Endometrial microvascular endothelial cells (primary cell): ENCODE measurements at regions not wholly inside any gene's neighbourhood (a gene's known extent, or its start where the extent isn't known, plus 50 kb on each side); places are given as distances from the start of the nearest gene placed in this dataset.

Experiments
- in situ Hi-C: cut with HindIII; loops from 2 replicates; pipeline ENCODE4 v1.10.0; 2017; ENCODE audit warnings: low sequenced_read_pairs, low pct_unique_long_range_greater_than_20kb; ENCODE audit errors: inconsistent ontology term

DNA sequence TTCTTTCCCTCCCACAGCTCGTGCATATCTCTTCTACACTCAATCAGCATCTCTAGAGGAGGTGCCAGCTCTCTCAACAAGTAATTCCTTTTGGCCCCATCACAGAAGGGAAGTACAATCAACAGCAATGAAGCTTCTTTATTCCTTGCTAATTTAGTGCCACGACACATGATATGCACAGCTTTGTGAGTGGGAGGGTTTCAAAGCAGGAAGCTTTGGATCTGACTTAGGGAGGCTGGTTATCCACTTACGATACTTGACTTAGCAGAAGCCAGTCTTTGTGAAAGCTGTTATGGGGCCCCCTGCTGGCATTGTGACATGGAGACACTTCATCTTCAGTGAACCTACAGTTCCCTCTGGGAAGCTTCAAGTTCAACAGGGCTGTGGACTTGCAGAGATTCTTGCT lies 81.0 kb downstream of the TMEM100 start:
- in situ Hi-C loops, result no loop called here

GRCh38 chr17:55639096-55639495 lies 83.6 kb downstream of the TMEM100 start:
- in situ Hi-C loops, result no loop called here

GRCh38 chr17:55635253-55635914 lies 87.3 kb downstream of the TMEM100 start:
- in situ Hi-C loops, result no loop called here

GRCh38 chr17:55634702-55635101 lies 88.0 kb downstream of the TMEM100 start:
- in situ Hi-C loops, result no loop called here

GRCh38 chr17:55632893-55633292 lies 89.8 kb downstream of the TMEM100 start:
- in situ Hi-C loops, result no loop called here

GRCh38 chr17:55632236-55632635 lies 90.4 kb downstream of the TMEM100 start:
- in situ Hi-C loops, result no loop called here

DNA sequence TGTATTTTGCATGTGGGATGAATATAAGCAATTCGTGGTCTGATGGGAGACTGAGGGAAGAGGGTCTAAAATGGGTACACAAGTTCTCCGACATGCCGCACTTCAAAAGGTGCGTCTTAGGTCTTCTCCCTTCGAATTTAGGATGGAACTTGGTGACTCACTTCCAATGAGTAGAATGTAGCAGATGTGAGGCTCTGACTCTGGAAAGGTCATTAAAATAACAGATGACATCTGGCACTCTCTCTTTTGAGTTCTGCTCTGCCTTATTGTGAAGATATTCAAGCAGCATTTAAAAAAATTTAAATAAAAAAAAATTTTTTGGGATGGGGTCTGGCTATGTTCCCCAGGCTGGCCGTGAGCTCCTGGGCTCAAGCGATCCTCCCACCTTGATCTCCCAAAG lies 92.7 kb downstream of the TMEM100 start:
- in situ Hi-C loops, result no loop called here

GRCh38 chr17:55625521-55625920 lies 97.1 kb downstream of the TMEM100 start:
- in situ Hi-C loops, result no loop called here

- in situ Hi-C loops, result no loop called here
These were observed 97.8 kb downstream of the TMEM100 start for GRCh38 chr17:55624772-55625433.

GRCh38 chr17:55622547-55622946 lies 100.1 kb downstream of the TMEM100 start:
- in situ Hi-C loops, result no loop called here

DNA sequence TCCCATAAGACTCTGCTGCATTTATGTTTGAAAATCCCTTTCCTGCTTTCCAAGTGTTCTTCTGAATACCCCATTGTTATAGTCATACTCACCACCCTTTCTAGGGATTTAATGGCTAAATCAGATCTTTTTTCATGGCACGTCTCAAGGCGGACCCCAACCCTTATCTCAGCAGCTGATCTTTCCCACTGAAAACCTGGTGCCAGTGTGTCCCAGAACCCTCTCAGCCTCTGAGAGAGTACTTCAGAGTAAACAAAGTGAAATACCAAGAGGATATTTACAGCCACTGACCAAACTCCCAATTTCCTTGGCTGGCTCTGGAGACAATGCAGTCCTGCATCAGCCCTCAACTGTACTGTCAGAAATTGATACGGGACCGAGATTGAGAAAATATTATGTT lies 101.7 kb downstream of the TMEM100 start:
- in situ Hi-C loops, result no loop called here

DNA sequence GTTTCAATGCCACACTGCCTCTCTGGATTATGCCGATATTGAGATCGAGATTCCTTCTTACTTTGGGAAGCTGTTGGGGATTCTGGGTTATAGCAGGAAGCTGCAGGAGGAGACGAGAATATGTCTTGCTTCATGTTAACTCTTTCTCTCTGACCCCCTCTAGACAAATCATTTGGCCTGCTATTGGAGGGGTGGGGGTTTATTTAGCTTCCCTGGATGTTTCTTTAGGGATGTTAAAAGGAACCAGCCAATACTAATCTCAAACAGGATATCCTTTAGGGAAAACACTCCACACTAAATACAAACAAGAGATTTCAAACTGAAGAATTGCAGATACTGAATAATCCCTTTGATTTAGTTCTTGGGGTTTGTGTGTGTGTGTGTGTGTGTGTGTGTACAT lies 102.6 kb downstream of the TMEM100 start:
- in situ Hi-C loops, result no loop called here

DNA sequence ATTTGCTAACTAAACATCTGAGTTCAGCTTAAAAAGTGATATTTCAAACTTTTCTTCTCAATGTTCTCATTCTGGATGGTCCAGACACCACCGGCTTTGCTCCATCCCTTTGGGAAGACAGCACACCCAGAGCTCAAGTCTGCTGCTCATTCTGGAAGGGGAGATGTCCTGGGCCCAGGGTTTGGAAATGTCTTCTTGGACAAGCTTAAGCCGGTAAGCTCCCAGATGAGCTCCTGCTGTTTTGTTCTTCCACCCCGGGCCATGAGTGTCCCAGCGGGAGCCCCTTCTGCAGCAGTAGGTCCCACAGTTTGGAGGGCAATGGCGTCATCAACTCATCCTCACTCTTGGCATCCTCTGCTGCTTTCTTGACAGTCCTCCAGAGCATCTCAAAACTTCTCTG lies 105.2 kb downstream of the TMEM100 start:
- in situ Hi-C loops, result no loop called here

GRCh38 chr17:55614061-55614460 lies 102.8 kb upstream of the SMIM36 start:
- in situ Hi-C loops, result no loop called here

GRCh38 chr17:55612691-55613141 lies 101.5 kb upstream of the SMIM36 start:
- in situ Hi-C loops, result no loop called here

DNA sequence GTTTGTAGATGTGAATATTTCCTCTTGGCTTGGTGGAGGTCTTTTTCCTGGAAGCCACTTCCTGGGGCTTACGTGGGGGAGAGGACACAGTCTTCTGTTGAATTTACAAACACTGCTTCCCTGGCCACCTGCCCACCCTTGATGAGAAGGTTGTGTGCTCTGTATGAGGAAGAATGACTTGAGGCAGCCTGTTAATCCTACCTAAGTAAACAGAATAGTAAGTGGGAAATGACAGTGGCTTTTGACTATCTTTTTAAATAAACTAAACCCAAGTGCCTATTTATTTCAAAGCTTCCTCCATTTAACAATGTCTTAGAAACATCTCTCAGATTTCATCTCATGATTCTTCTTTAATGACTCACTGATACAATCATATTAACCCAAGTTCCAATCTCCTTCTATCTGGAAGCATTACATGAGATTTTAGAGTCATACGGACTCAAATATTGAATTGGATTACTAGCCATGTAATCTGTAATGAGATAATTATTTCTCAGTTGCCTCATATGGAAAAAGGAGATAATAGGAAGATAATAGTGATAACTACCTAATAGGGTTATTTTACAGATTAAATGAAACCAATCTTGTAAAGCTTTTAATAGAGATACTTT lies 96.6 kb upstream of the SMIM36 start:
- in situ Hi-C loops, result no loop called here

DNA sequence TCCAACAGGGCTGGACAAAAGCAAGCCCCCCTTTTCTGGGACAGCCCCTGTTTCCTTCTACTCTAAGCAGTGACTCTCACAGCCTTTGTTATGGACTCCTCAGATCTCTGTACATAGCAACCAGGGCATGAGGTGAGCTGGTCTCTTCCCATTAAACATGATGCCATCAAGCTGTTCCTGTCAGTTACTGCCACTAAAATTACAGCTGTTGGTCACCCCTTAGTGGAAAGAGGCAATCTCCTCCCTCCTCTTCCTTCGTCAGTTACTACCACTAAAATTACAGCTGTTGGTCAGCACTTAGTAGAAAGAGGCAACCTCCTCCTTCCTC lies 95.2 kb upstream of the SMIM36 start:
- in situ Hi-C loops, result no loop called here

DNA sequence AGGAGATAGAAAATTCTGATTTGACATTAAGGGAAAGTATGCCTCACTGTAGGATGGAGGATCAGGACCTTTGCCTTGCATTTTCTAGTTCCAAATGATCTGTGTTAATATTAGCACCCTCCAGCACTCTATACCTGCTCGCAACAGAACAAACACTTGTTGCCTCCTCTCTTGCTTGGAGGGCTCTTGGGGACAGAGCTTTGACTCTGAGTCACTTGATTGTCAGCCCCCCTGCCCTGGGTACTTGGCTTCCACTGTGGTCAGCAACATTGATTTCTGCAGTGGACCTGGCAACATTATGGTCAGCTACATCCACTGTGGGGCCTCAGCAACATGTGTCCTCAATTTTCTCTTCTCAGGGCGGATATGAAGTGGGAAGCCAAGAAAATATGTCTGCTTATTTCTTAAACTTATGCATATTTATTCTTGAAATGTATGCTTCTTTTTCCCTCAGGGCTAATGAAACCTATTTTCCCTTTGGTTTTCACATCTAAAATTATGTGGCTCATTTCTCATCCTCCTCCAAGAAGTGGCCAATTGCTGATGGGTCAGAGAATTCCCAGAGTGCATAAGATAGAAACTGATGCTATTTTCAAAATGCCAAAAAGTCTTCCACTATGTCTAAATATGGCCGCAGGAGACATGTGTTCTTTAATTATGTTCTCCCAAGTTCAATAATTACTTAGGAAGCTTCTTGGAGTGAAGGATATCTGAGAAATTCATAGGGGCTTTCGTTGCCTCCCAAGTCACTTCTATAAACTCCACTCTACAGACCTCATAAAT lies 94.6 kb upstream of the SMIM36 start:
- in situ Hi-C loops, result no loop called here

GRCh38 chr17:55601874-55602364 lies 90.7 kb upstream of the SMIM36 start:
- in situ Hi-C loops, result no loop called here

GRCh38 chr17:55598495-55598894 lies 87.2 kb upstream of the SMIM36 start:
- in situ Hi-C loops, result no loop called here
